Hippocampal formation (tissue), 2 donors: ENCODE measurements at regions not wholly inside any gene's neighbourhood (a gene's known extent, or its start where the extent isn't known, plus 50 kb on each side); places are given as distances from the start of the nearest gene placed in this dataset.
"Not testable (repeated sequence)": the region's sequence is repeated elsewhere in the genome, so short reads cannot be mapped to it uniquely, and the experiment has no call there.

Experiments used
- DNase-seq, 2 donors: peaks; one replicate each; lab custom pipeline; 2025; lab: John Stamatoyannopoulos, UW

- no peak for DNase-seq
Observed at GRCh38 chr6:144534180-144534579, 249.0 kb downstream of the UTRN start.

GRCh38 chr6:144535630-144536029, 250.5 kb downstream of the UTRN start:
- DNase-seq: no peak

- DNase-seq: no peak
Observed at GRCh38 chr6:144536079-144536478, 250.9 kb downstream of the UTRN start.

GRCh38 chr6:144543006-144543871, 258.1 kb downstream of the UTRN start:
- DNase-seq: no peak

- no peak for DNase-seq
Observed at GRCh38 chr6:144544266-144544830, 259.2 kb downstream of the UTRN start.

- DNase-seq: no peak
Observed at GRCh38 chr6:144546807-144547206, 261.7 kb downstream of the UTRN start.

- no peak for DNase-seq
Observed at GRCh38 chr6:144547409-144547808, 262.3 kb downstream of the UTRN start.

- peak in 1 of 2 donors; percentile 1 for DNase-seq
Observed at GRCh38 chr6:144548536-144548935, 263.4 kb downstream of the UTRN start.

GRCh38 chr6:144549837-144550747, 265.0 kb downstream of the UTRN start:
- DNase-seq: no peak

- no peak for DNase-seq
Observed at GRCh38 chr6:144551339-144551738, 266.2 kb downstream of the UTRN start.

- DNase-seq: no peak
Observed at GRCh38 chr6:144555066-144555465, 269.9 kb downstream of the UTRN start.

- DNase-seq: no peak
Observed at GRCh38 chr6:144559865-144560593, 274.9 kb downstream of the UTRN start.

- DNase-seq: no peak
Observed at GRCh38 chr6:144561455-144562043, 276.4 kb downstream of the UTRN start.

- no peak for DNase-seq
Observed at GRCh38 chr6:144564202-144564601, 279.1 kb downstream of the UTRN start.

GRCh38 chr6:144566868-144567615, 281.9 kb downstream of the UTRN start:
- no peak for DNase-seq

GRCh38 chr6:144568241-144568640, 283.1 kb downstream of the UTRN start:
- no peak for DNase-seq

GRCh38 chr6:144572541-144572940, 287.4 kb downstream of the UTRN start:
- not testable (repeated sequence) for DNase-seq

- DNase-seq: no peak
Observed at GRCh38 chr6:144574796-144575195, 289.7 kb downstream of the UTRN start.

- DNase-seq: no peak
Observed at GRCh38 chr6:144575327-144575726, 290.2 kb downstream of the UTRN start.

GRCh38 chr6:144576871-144577270, 291.7 kb downstream of the UTRN start:
- no peak for DNase-seq
